HCT116 (cell line): ENCODE measurements at regions not wholly inside any gene's neighbourhood (a gene's known extent, or its start where the extent isn't known, plus 50 kb on each side); places are given as distances from the start of the nearest gene placed in this dataset.

Experiments
- ATAC-seq: fragments of 200-7000 bp; cut with Tn5 transposase; 2 replicates; pipeline ENCODE4 v1.9.1; 2020; ENCODE audit warnings: mild to moderate bottlenecking, moderate library complexity
- BruUV-seq: library from RNA; stranded (reverse); fragments of 400-500 nt; replicated peaks from 2 replicates; lab custom pipeline; 2021; lab: Mats Ljungman, UMichigan
- CTCF ChIA-PET: fragments of 300-600 bp; sonication (Branson Sonifier 250); formaldehyde crosslinking; loops from one replicate; lab custom pipeline; 2021; ENCODE audit warnings: antibody characterized with exemption; lab: Charles Lee
- POLR2A ChIA-PET: fragments of 300-600, 350-600 bp; sonication (Branson Sonifier 250); formaldehyde crosslinking; loops from one replicate; lab custom pipeline; 2021; ENCODE audit warnings: antibody characterized with exemption; lab: Charles Lee
- RAD21 ChIA-PET, 2 experiments: fragments of 300-600 bp; sonication (Branson Sonifier 250); formaldehyde crosslinking; loops; one replicate each; lab custom pipeline; 2023; ENCODE audit warnings: low total read pairs in 2 of 2; ENCODE audit not compliant: uncharacterized antibody in 2 of 2, unreplicated experiment in 2 of 2, low non-redundant PET in 1 of 2; lab: Charles Lee
- DNase-seq: peaks from one replicate; pipeline ENCODE4 v3.0.0-alpha.2; 2010; ENCODE audit warnings: low read depth, low spot score
- H2AFZ ChIP-seq: fragments of 200-600 bp; shearing (Covaris generic), sonication (generic); 2 replicates; pipeline ENCODE4 v1.6.1; 2017; ENCODE audit warnings: low read depth, mixed run types, mixed read lengths, antibody characterized with exemption, low read length; ENCODE audit not compliant: poor library complexity, severe bottlenecking
- H3K27ac ChIP-seq: 2 replicates; pipeline ENCODE4 v1.5.1; 2012; ENCODE audit warnings: low read depth, low read length
- H3K27me3 ChIP-seq: fragments of 200-600 bp; sonication (generic); 2 replicates; pipeline ENCODE4 v1.6.1; 2016; ENCODE audit warnings: mixed run types, low read length, mixed read lengths; ENCODE audit not compliant: insufficient read depth
- H3K36me3 ChIP-seq, 2 experiments: fragments of 200-500 bp in 1 of 2; fragments of 200-600 bp in 1 of 2; sonication (Bioruptor generic) in 1 of 2; sonication (generic) in 1 of 2; 2 replicates each; pipeline versions ENCODE4 v1.5.1 to v1.6.1; 2014 to 2016; ENCODE audit warnings: low read length in 2 of 2, inconsistent platforms in 1 of 2, mixed read lengths in 1 of 2, mixed run types in 1 of 2; ENCODE audit not compliant: insufficient read depth in 2 of 2, control insufficient read depth in 1 of 2
- H3K4me1 ChIP-seq, 2 experiments: fragments of 200-600 bp in 1 of 2; sonication (generic) in 1 of 2; 2 replicates each; pipeline versions ENCODE4 v1.5.1 to v1.6.1; 2012 to 2017; ENCODE audit warnings: low read length in 2 of 2, inconsistent platforms in 1 of 2, mild to moderate bottlenecking in 1 of 2, mixed read lengths in 1 of 2, mixed run types in 1 of 2, moderate library complexity in 1 of 2; ENCODE audit not compliant: insufficient read depth in 2 of 2, control insufficient read depth in 1 of 2
- H3K4me2 ChIP-seq: fragments of 200-600 bp; sonication (generic); 2 replicates; pipeline ENCODE4 v1.6.1; 2017; ENCODE audit warnings: mixed run types, low read length, mixed read lengths
- H3K4me3 ChIP-seq, 2 experiments: fragments of 200-600 bp in 1 of 2; sonication (generic) in 1 of 2; replicated peaks in 1 of 2; 2 replicates each; pipeline ENCODE4 v1.5.1; 2011 to 2016; ENCODE audit warnings: low read length in 2 of 2, control low read depth in 1 of 2, low read depth in 1 of 2, mild to moderate bottlenecking in 1 of 2, mixed read lengths in 1 of 2, mixed run types in 1 of 2
- H3K79me2 ChIP-seq: fragments of 200-600 bp; sonication (generic); 2 replicates; pipeline ENCODE4 v1.6.1; 2017; ENCODE audit warnings: mild to moderate bottlenecking, mixed run types, low read length, moderate library complexity, mixed read lengths; ENCODE audit not compliant: insufficient read depth
- H3K9ac ChIP-seq: fragments of 200-600 bp; sonication (generic); 2 replicates; pipeline ENCODE4 v1.6.1; 2016; ENCODE audit warnings: low read length, mixed read lengths
- H3K9me2 ChIP-seq: fragments of 200-600 bp; sonication (generic), shearing (Covaris generic); 2 replicates; pipeline ENCODE4 v1.6.1; 2017; ENCODE audit warnings: mixed run types, mild to moderate bottlenecking, moderate library complexity; ENCODE audit not compliant: insufficient read depth
- H3K9me3 ChIP-seq, 2 experiments: fragments of 200-500 bp in 1 of 2; fragments of 200-600 bp in 1 of 2; sonication (Bioruptor generic) in 1 of 2; sonication (generic) in 1 of 2; 2 replicates each; pipeline ENCODE4 v1.6.1; 2014 to 2017; ENCODE audit warnings: low read length in 2 of 2, mixed read lengths in 2 of 2, inconsistent platforms in 1 of 2, low read depth in 1 of 2, mild to moderate bottlenecking in 1 of 2, mixed run types in 1 of 2, moderate library complexity in 1 of 2; ENCODE audit not compliant: control insufficient read depth in 1 of 2, insufficient read depth in 1 of 2
- H4K20me1 ChIP-seq: fragments of 200-600 bp; sonication (generic), shearing (Covaris generic); 2 replicates; pipeline ENCODE4 v1.6.1; 2017; ENCODE audit warnings: mixed run types, mild to moderate bottlenecking, moderate library complexity; ENCODE audit not compliant: insufficient read depth
- ATF3 ChIP-seq: IDR thresholded peaks from 2 replicates; pipeline ENCODE4 v1.6.1; 2012
- CBX3 ChIP-seq: IDR thresholded peaks from 2 replicates; pipeline ENCODE4 v1.6.1; 2012; ENCODE audit warnings: low read depth
- EGR1 ChIP-seq: IDR thresholded peaks from 2 replicates; pipeline ENCODE4 v1.6.1; 2012; ENCODE audit warnings: low read depth
- ELF1 ChIP-seq: IDR thresholded peaks from 2 replicates; pipeline ENCODE4 v1.6.1; 2012; ENCODE audit warnings: low read depth, borderline replicate concordance
- EZH2 ChIP-seq: fragments of 200-600 bp; sonication (generic); IDR thresholded peaks from 2 replicates; pipeline ENCODE4 v1.6.1; 2017; ENCODE audit warnings: antibody characterized with exemption, mixed run types
- FOSL1 ChIP-seq: IDR thresholded peaks from 2 replicates; pipeline ENCODE4 v1.6.1; 2012; ENCODE audit warnings: low read depth
- MAX ChIP-seq: IDR thresholded peaks from 2 replicates; pipeline ENCODE4 v1.6.1; 2012
- POLR2A ChIP-seq: IDR thresholded peaks from 2 replicates; pipeline ENCODE4 v1.7.0; 2011; ENCODE audit warnings: borderline replicate concordance; ENCODE audit not compliant: insufficient read depth, insufficient read length; ENCODE audit errors: extremely low read depth
- POLR2AphosphoS5 ChIP-seq: IDR thresholded peaks from 2 replicates; pipeline ENCODE4 v1.6.1; 2011; ENCODE audit warnings: mild to moderate bottlenecking, low read depth, low read length, moderate library complexity
- RAD21 ChIP-seq: IDR thresholded peaks from 2 replicates; pipeline ENCODE4 v1.6.1; 2012; ENCODE audit warnings: low read depth, mild to moderate bottlenecking
- SIN3A ChIP-seq: IDR thresholded peaks from 2 replicates; pipeline ENCODE4 v1.6.1; 2012; ENCODE audit warnings: low read depth
- SP1 ChIP-seq: IDR thresholded peaks from 2 replicates; pipeline ENCODE4 v1.6.1; 2012; ENCODE audit warnings: low read depth
- SRF ChIP-seq: IDR thresholded peaks from 2 replicates; pipeline ENCODE4 v1.6.1; 2012; ENCODE audit warnings: low read depth
- TCF7L2 ChIP-seq: IDR thresholded peaks from 2 replicates; pipeline ENCODE4 v1.7.0; 2011; ENCODE audit warnings: borderline replicate concordance, inconsistent platforms; ENCODE audit not compliant: insufficient read depth, insufficient read length; ENCODE audit errors: extremely low read depth
- YY1 ChIP-seq: IDR thresholded peaks from 2 replicates; pipeline ENCODE4 v1.6.1; 2011; ENCODE audit warnings: low read length, low read depth, moderate library complexity, mild to moderate bottlenecking; ENCODE audit not compliant: insufficient replicate concordance; ENCODE audit errors: extremely low read depth
- ZNF274 ChIP-seq: fragments of 200-500 bp; sonication (Bioruptor generic); IDR thresholded peaks from 2 replicates; pipeline ENCODE4 v1.6.1; 2014; ENCODE audit warnings: mild to moderate bottlenecking, low read depth, low read length, inconsistent platforms
- intact Hi-C: fragments of 100-400 bp; cut with micrococcal nuclease; formaldehyde crosslinking; loops from 2 replicates; pipeline ENCODE4 v1.10.0; 2022
- TF ChIP-seq, protein P1 (sequence below): IDR thresholded peaks from 2 replicates; pipeline ENCODE4 v1.6.1; 2012; ENCODE audit warnings: low read depth
- TF ChIP-seq, protein P2 (sequence below): IDR thresholded peaks from 2 replicates; pipeline ENCODE4 v1.6.1; 2011; ENCODE audit warnings: mild to moderate bottlenecking, low read length, moderate library complexity; ENCODE audit not compliant: insufficient replicate concordance; ENCODE audit errors: extremely low read depth
- TF ChIP-seq, protein P3 (sequence below), 3 experiments: fragments of 200-600 bp in 1 of 3; sonication (generic) in 1 of 3; IDR thresholded peaks in 2 of 3; conservative IDR thresholded peaks in 1 of 3; 2 replicates each; pipeline ENCODE4 v1.5.1; 2012 to 2017; ENCODE audit warnings: low read depth in 2 of 3, low read length in 2 of 3, antibody characterized with exemption in 1 of 3, borderline replicate concordance in 1 of 3, control low read depth in 1 of 3, mild to moderate bottlenecking in 1 of 3, mixed read lengths in 1 of 3, mixed run types in 1 of 3, moderate library complexity in 1 of 3; ENCODE audit not compliant: insufficient read depth in 1 of 3

DNA sequence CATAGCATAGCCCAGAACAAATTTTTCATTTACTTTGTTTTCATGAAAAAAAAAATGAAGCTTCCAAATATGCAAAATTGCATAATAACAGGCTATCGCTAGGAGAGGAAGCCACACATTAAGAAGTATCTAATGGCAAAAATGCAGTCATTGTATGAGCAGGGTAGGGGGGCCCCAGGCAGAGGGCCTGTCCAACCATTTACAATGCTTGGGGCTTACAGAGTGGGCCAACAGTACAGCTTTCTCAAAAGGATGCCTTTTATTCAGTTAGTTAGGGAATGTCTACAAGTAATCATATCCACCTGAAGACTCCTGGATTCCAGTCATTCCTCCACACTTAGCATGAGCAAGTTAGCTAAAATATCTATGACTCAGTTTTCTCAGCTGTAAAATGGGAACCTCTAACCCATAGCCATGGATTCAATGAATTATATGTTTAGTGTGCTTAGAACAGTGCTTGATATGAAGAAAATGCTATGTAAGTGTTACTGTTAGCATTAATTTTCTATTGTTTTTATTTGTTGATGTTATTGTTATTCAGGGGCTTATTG, 117.7 kb downstream of the GAS1 start:
- no peaks in the 10 kb centered on the region for H3K36me3 ChIP-seq
- ChIA-PET POLR2A (no interaction called here), RAD21 (no interaction called here), CTCF (no interaction called here)
- no peak overlapping the region for H3K9ac ChIP-seq
- ATAC-seq, result no peak
- DNase-seq, result no peak
- intact Hi-C loops, result no loop called here
- no peaks in the 10 kb centered on the region for H3K4me1 ChIP-seq
- H2AFZ ChIP-seq, result no peak overlapping the region
- BruUV-seq, result no TSS peak
- H4K20me1 ChIP-seq, result no peaks in the 10 kb centered on the region
- no peaks in the 10 kb centered on the region for H3K9me2 ChIP-seq
- H3K79me2 ChIP-seq, result no peaks in the 10 kb centered on the region
- no peak overlapping the region for H3K27ac ChIP-seq
- no peak overlapping the region for H3K4me2 ChIP-seq
- TF ChIP-seq EGR1, result no peak
- no peak for TF ChIP-seq ZNF274
- TF ChIP-seq RAD21, result no peak
- no peak for TF ChIP-seq MAX
- TF ChIP-seq, protein P1, sequence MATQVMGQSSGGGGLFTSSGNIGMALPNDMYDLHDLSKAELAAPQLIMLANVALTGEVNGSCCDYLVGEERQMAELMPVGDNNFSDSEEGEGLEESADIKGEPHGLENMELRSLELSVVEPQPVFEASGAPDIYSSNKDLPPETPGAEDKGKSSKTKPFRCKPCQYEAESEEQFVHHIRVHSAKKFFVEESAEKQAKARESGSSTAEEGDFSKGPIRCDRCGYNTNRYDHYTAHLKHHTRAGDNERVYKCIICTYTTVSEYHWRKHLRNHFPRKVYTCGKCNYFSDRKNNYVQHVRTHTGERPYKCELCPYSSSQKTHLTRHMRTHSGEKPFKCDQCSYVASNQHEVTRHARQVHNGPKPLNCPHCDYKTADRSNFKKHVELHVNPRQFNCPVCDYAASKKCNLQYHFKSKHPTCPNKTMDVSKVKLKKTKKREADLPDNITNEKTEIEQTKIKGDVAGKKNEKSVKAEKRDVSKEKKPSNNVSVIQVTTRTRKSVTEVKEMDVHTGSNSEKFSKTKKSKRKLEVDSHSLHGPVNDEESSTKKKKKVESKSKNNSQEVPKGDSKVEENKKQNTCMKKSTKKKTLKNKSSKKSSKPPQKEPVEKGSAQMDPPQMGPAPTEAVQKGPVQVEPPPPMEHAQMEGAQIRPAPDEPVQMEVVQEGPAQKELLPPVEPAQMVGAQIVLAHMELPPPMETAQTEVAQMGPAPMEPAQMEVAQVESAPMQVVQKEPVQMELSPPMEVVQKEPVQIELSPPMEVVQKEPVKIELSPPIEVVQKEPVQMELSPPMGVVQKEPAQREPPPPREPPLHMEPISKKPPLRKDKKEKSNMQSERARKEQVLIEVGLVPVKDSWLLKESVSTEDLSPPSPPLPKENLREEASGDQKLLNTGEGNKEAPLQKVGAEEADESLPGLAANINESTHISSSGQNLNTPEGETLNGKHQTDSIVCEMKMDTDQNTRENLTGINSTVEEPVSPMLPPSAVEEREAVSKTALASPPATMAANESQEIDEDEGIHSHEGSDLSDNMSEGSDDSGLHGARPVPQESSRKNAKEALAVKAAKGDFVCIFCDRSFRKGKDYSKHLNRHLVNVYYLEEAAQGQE, result no peak
- no peak for TF ChIP-seq YY1
- no peak for TF ChIP-seq CBX3
- TF ChIP-seq POLR2AphosphoS5, result no peak
- TF ChIP-seq FOSL1, result no peak
- no peak for TF ChIP-seq SIN3A
- no peak for TF ChIP-seq POLR2A
- TF ChIP-seq EZH2, result no peak
- TF ChIP-seq SP1, result no peak
- no peak for TF ChIP-seq ATF3
- TF ChIP-seq, protein P2, sequence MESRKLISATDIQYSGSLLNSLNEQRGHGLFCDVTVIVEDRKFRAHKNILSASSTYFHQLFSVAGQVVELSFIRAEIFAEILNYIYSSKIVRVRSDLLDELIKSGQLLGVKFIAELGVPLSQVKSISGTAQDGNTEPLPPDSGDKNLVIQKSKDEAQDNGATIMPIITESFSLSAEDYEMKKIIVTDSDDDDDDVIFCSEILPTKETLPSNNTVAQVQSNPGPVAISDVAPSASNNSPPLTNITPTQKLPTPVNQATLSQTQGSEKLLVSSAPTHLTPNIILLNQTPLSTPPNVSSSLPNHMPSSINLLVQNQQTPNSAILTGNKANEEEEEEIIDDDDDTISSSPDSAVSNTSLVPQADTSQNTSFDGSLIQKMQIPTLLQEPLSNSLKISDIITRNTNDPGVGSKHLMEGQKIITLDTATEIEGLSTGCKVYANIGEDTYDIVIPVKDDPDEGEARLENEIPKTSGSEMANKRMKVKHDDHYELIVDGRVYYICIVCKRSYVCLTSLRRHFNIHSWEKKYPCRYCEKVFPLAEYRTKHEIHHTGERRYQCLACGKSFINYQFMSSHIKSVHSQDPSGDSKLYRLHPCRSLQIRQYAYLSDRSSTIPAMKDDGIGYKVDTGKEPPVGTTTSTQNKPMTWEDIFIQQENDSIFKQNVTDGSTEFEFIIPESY, result no peak
- no peak for TF ChIP-seq ELF1
- TF ChIP-seq SRF, result no peak
- no peak for TF ChIP-seq TCF7L2
- TF ChIP-seq, protein P3, sequence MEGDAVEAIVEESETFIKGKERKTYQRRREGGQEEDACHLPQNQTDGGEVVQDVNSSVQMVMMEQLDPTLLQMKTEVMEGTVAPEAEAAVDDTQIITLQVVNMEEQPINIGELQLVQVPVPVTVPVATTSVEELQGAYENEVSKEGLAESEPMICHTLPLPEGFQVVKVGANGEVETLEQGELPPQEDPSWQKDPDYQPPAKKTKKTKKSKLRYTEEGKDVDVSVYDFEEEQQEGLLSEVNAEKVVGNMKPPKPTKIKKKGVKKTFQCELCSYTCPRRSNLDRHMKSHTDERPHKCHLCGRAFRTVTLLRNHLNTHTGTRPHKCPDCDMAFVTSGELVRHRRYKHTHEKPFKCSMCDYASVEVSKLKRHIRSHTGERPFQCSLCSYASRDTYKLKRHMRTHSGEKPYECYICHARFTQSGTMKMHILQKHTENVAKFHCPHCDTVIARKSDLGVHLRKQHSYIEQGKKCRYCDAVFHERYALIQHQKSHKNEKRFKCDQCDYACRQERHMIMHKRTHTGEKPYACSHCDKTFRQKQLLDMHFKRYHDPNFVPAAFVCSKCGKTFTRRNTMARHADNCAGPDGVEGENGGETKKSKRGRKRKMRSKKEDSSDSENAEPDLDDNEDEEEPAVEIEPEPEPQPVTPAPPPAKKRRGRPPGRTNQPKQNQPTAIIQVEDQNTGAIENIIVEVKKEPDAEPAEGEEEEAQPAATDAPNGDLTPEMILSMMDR (IDR thresholded peaks at IDR 0.05 in 2 of 3, conservative IDR thresholded peaks at IDR 0.05 in 1 of 3; ENCODE audit: borderline replicate concordance in 1 of 3, insufficient read depth in 1 of 3, low read depth in 2 of 3, low read length in 2 of 3), result no peak
- no peaks in the 10 kb centered on the region for H3K9me3 ChIP-seq
- H3K27me3 ChIP-seq, result peaks cover 19% of the 10 kb centered on the region; the same call in 1 of the 2 replicates
- no peak overlapping the region for H3K4me3 ChIP-seq
